ENCODE measurements at regions not wholly inside any gene's neighbourhood (a gene's known extent, or its start where the extent isn't known, plus 50 kb on each side); places are given as distances from the start of the nearest gene placed in this dataset.

GRCh38 chr5:87831499-87831898, 418.8 kb upstream of the CCNH start:
- no peak overlapping the region for H3K4me3 ChIP-seq (ENCODE audit: low read depth in 2 of 2, low read length in 1 of 2)
- POLR2A ChIA-PET, result no interaction called here
- H3K9me2 ChIP-seq, result no peaks in the 10 kb centered on the region
- TF ChIP-seq SMC3 (IDR thresholded peaks at IDR 0.05; ENCODE audit: low read depth, low read length), result no peak
- TF ChIP-seq, protein P1, sequence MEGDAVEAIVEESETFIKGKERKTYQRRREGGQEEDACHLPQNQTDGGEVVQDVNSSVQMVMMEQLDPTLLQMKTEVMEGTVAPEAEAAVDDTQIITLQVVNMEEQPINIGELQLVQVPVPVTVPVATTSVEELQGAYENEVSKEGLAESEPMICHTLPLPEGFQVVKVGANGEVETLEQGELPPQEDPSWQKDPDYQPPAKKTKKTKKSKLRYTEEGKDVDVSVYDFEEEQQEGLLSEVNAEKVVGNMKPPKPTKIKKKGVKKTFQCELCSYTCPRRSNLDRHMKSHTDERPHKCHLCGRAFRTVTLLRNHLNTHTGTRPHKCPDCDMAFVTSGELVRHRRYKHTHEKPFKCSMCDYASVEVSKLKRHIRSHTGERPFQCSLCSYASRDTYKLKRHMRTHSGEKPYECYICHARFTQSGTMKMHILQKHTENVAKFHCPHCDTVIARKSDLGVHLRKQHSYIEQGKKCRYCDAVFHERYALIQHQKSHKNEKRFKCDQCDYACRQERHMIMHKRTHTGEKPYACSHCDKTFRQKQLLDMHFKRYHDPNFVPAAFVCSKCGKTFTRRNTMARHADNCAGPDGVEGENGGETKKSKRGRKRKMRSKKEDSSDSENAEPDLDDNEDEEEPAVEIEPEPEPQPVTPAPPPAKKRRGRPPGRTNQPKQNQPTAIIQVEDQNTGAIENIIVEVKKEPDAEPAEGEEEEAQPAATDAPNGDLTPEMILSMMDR (IDR thresholded peaks at IDR 0.05), result no peak
- no peak for TF ChIP-seq RFX5 (IDR thresholded peaks at IDR 0.05; ENCODE audit: low read length)
- no peak for TF ChIP-seq EP300 (IDR thresholded peaks at IDR 0.05; ENCODE audit: borderline replicate concordance in 1 of 2, low read depth in 1 of 2, low read length in 1 of 2)
- no peak for TF ChIP-seq ZBTB33 (IDR thresholded peaks at IDR 0.05; ENCODE audit: borderline replicate concordance, low read depth)
- no peak for TF ChIP-seq TAF1 (IDR thresholded peaks at IDR 0.05; ENCODE audit: borderline replicate concordance, low read depth, low read length)
- DNase-seq, result no peak
- CTCF ChIA-PET, result no interaction called here
- H3K79me2 ChIP-seq (ENCODE audit: insufficient read depth), result no peaks in the 10 kb centered on the region
- WGBS (ENCODE audit: low lambda C conversion rate), result 0% methylated on average over 2 of the region's 2 CpGs
- no peaks in the 10 kb centered on the region for H3K9me3 ChIP-seq
- H3K9ac ChIP-seq, result no peak overlapping the region
- no peaks in the 10 kb centered on the region for H3F3A ChIP-seq (replicated peaks; ENCODE audit: insufficient read depth)
- no peaks in the 10 kb centered on the region for H4K20me1 ChIP-seq (ENCODE audit: insufficient read depth)
- H3K4me1 ChIP-seq (ENCODE audit: control insufficient read depth in 1 of 2, insufficient read depth in 2 of 2, low read depth in 1 of 2, low read length in 1 of 2), result peaks cover 0 to 11% of the 10 kb centered on the region in 2 experiments; a peak in 1 of 4 replicates
- no peak overlapping the region for H3K4me2 ChIP-seq
- no peak overlapping the region for H2AFZ ChIP-seq (ENCODE audit: low read depth)
- no peaks in the 10 kb centered on the region for H3K27me3 ChIP-seq (ENCODE audit: insufficient read depth)
- H3K36me3 ChIP-seq (replicated peaks in 1 of 2; ENCODE audit: control insufficient read depth in 1 of 2, insufficient read depth in 2 of 2, low read length in 1 of 2), result no peaks in the 10 kb centered on the region
- H3K27ac ChIP-seq (ENCODE audit: low read depth in 2 of 2, low read length in 1 of 2), result no peak overlapping the region

- H3K9ac ChIP-seq, result no peak overlapping the region
- H3F3A ChIP-seq (replicated peaks; ENCODE audit: insufficient read depth), result no peaks in the 10 kb centered on the region
- no peak overlapping the region for H3K4me2 ChIP-seq
- no peak for DNase-seq
- no peak overlapping the region for H3K4me3 ChIP-seq (ENCODE audit: low read depth in 2 of 2, low read length in 1 of 2)
- H3K36me3 ChIP-seq (replicated peaks in 1 of 2; ENCODE audit: control insufficient read depth in 1 of 2, insufficient read depth in 2 of 2, low read length in 1 of 2), result no peaks in the 10 kb centered on the region
- H3K27me3 ChIP-seq (ENCODE audit: insufficient read depth), result no peaks in the 10 kb centered on the region
- H3K79me2 ChIP-seq (ENCODE audit: insufficient read depth), result no peaks in the 10 kb centered on the region
- H2AFZ ChIP-seq (ENCODE audit: low read depth), result no peak overlapping the region
- H4K20me1 ChIP-seq (ENCODE audit: insufficient read depth), result no peaks in the 10 kb centered on the region
- ChIA-PET POLR2A (interaction anchor here (0.6 kb wide), 1 partner anchor 192 kb away, joined by 3 read pairs; no protein-coding TSS in a partner anchor), CTCF (interaction anchor here (0.9 kb wide), 1 partner anchor 12 kb away, joined by 3 read pairs; no protein-coding TSS in a partner anchor)
- no peaks in the 10 kb centered on the region for H3K9me3 ChIP-seq
- H3K4me1 ChIP-seq (ENCODE audit: control insufficient read depth in 1 of 2, insufficient read depth in 2 of 2, low read depth in 1 of 2, low read length in 1 of 2), result peaks cover 0 to 19% of the 10 kb centered on the region in 2 experiments; a peak in 1 of 4 replicates
- no peak overlapping the region for H3K27ac ChIP-seq (ENCODE audit: low read depth in 2 of 2, low read length in 1 of 2)
- under 1% methylated on average over 5 of the region's 5 CpGs for WGBS (ENCODE audit: low lambda C conversion rate)
- H3K9me2 ChIP-seq, result no peaks in the 10 kb centered on the region
- TF ChIP-seq JUND (IDR thresholded peaks at IDR 0.05) (no peak), POLR2AphosphoS5 (IDR thresholded peaks at IDR 0.05; ENCODE audit: low read depth, low read length) (no peak), FOXJ3 (CRISPR knock-in tag; IDR thresholded peaks at IDR 0.05) (no peak), GATA2 (CRISPR knock-in tag; IDR thresholded peaks at IDR 0.05) (no peak), RAD21 (IDR thresholded peaks at IDR 0.05; ENCODE audit: low read length) (no peak), MXI1 (IDR thresholded peaks at IDR 0.05; ENCODE audit: low read depth, low read length) (no peak), NRF1 (IDR thresholded peaks at IDR 0.05; ENCODE audit: low read depth, low read length) (no peak), EP300 (IDR thresholded peaks at IDR 0.05; ENCODE audit: borderline replicate concordance in 1 of 2, low read depth in 1 of 2, low read length in 1 of 2) (no peak), IRF3 (IDR thresholded peaks at IDR 0.05; ENCODE audit: low read depth, low read length) (no peak), NFIC (IDR thresholded peaks at IDR 0.05; ENCODE audit: borderline replicate concordance) (no peak), SMC3 (IDR thresholded peaks at IDR 0.05; ENCODE audit: low read depth, low read length) (no peak), USF1 (IDR thresholded peaks at IDR 0.05; ENCODE audit: borderline replicate concordance, low read depth) (no peak), RXRA (IDR thresholded peaks at IDR 0.05; ENCODE audit: borderline replicate concordance, low read depth) (no peak), YY1 (IDR thresholded peaks at IDR 0.05; ENCODE audit: low read depth) (no peak), PBX3 (IDR thresholded peaks at IDR 0.05) (no peak), GABPA (IDR thresholded peaks at IDR 0.05; ENCODE audit: low read depth) (no peak)
- TF ChIP-seq, protein P1 (IDR thresholded peaks at IDR 0.05), result no peak
Observed at GRCh38 chr5:87829217-87829551, 416.5 kb upstream of the CCNH start.

Data from SK-N-SH (cell line).